H9 (cell line): ENCODE measurements at regions not wholly inside any gene's neighbourhood (a gene's known extent, or its start where the extent isn't known, plus 50 kb on each side); places are given as distances from the start of the nearest gene placed in this dataset.

Experiments
- DNase-seq: peaks from one replicate; pipeline ENCODE4 v3.0.0-alpha.2; 2017
- H2AFZ ChIP-seq: one replicate; pipeline ENCODE4 v1.6.1; 2013; ENCODE audit warnings: mild to moderate bottlenecking, low read length, control low read depth, moderate library complexity
- H2AK5ac ChIP-seq: 2 replicates; pipeline ENCODE4 v1.6.1; 2013; ENCODE audit warnings: low read length, control low read depth, mixed read lengths; ENCODE audit not compliant: insufficient read length
- H2BK120ac ChIP-seq: one replicate; pipeline ENCODE4 v1.6.1; 2013; ENCODE audit warnings: low read depth, mild to moderate bottlenecking, low read length, control low read depth, inconsistent platforms; ENCODE audit not compliant: poor library complexity, severe bottlenecking
- H2BK12ac ChIP-seq: 2 replicates; pipeline ENCODE4 v1.6.1; 2013; ENCODE audit warnings: low read length, control low read depth, mixed read lengths, low read depth; ENCODE audit not compliant: insufficient read length
- H2BK15ac ChIP-seq: 2 replicates; pipeline ENCODE4 v1.6.1; 2013; ENCODE audit warnings: low read depth, low read length, control low read depth
- H2BK20ac ChIP-seq: one replicate; pipeline ENCODE4 v1.6.1; 2013; ENCODE audit warnings: low read depth, mild to moderate bottlenecking, low read length, control low read depth, inconsistent platforms; ENCODE audit not compliant: poor library complexity, severe bottlenecking
- H2BK5ac ChIP-seq: 2 replicates; pipeline ENCODE4 v1.6.1; 2013; ENCODE audit warnings: low read length, control low read depth, mixed read lengths; ENCODE audit not compliant: insufficient read length
- H3K14ac ChIP-seq: 2 replicates; pipeline ENCODE4 v1.6.1; 2013; ENCODE audit warnings: low read length, control low read depth; ENCODE audit not compliant: insufficient read depth
- H3K18ac ChIP-seq: 2 replicates; pipeline ENCODE4 v1.6.1; 2013; ENCODE audit warnings: low read depth, mild to moderate bottlenecking, mixed read lengths, low read length, control low read depth; ENCODE audit not compliant: insufficient read length
- H3K23ac ChIP-seq: 2 replicates; pipeline ENCODE4 v1.6.1; 2013; ENCODE audit warnings: low read length, control low read depth, mixed read lengths, low read depth; ENCODE audit not compliant: insufficient read length
- H3K23me2 ChIP-seq: 2 replicates; pipeline ENCODE4 v1.6.1; 2013; ENCODE audit warnings: low read depth, mild to moderate bottlenecking, mixed read lengths, low read length, control low read depth; ENCODE audit not compliant: insufficient read length, poor library complexity, severe bottlenecking
- H3K27ac ChIP-seq: 2 replicates; pipeline ENCODE4 v1.5.1; 2013; ENCODE audit warnings: low read length, control low read depth, mixed read lengths, low read depth; ENCODE audit not compliant: insufficient read length
- H3K27me3 ChIP-seq: 2 replicates; pipeline ENCODE4 v1.6.1; 2013; ENCODE audit warnings: low read length, control low read depth, inconsistent platforms; ENCODE audit not compliant: insufficient read depth
- H3K4ac ChIP-seq: 2 replicates; pipeline ENCODE4 v1.6.1; 2013; ENCODE audit warnings: low read depth, mild to moderate bottlenecking, control low read depth, inconsistent platforms, low read length, moderate library complexity
- H3K4me1 ChIP-seq: 2 replicates; pipeline ENCODE4 v1.6.1; 2013; ENCODE audit warnings: low read length, control low read depth, inconsistent platforms; ENCODE audit not compliant: insufficient read depth
- H3K4me2 ChIP-seq: 2 replicates; pipeline ENCODE4 v1.6.1; 2013; ENCODE audit warnings: low read length, control low read depth, mixed read lengths; ENCODE audit not compliant: insufficient read length, insufficient read depth
- H3K56ac ChIP-seq: 2 replicates; pipeline ENCODE4 v1.6.1; 2013; ENCODE audit warnings: low read depth, mild to moderate bottlenecking, mixed read lengths, low read length, control low read depth; ENCODE audit not compliant: insufficient read length
- H3K79me1 ChIP-seq: 2 replicates; pipeline ENCODE4 v1.6.1; 2013; ENCODE audit warnings: low read depth, mild to moderate bottlenecking, moderate library complexity, low read length, control low read depth, inconsistent platforms; ENCODE audit not compliant: insufficient read depth, poor library complexity, severe bottlenecking
- H3K79me2 ChIP-seq: 2 replicates; pipeline ENCODE4 v1.6.1; 2013; ENCODE audit warnings: low read length, control low read depth, inconsistent platforms; ENCODE audit not compliant: insufficient read depth
- H3K9ac ChIP-seq: 2 replicates; pipeline ENCODE4 v1.6.1; 2013; ENCODE audit warnings: low read length, control low read depth, mixed read lengths; ENCODE audit not compliant: insufficient read length; ENCODE audit errors: extremely low read depth
- H3K9me3 ChIP-seq: one replicate; pipeline ENCODE4 v1.6.1; 2013; ENCODE audit warnings: low read depth, low read length, inconsistent platforms; ENCODE audit not compliant: control insufficient read depth
- H3T11ph ChIP-seq: one replicate; pipeline ENCODE4 v1.6.1; 2013; ENCODE audit warnings: mild to moderate bottlenecking, low read length, control low read depth, inconsistent platforms
- H4K20me1 ChIP-seq: one replicate; pipeline ENCODE4 v1.6.1; 2013; ENCODE audit not compliant: control insufficient read depth, insufficient read length, insufficient read depth
- H4K5ac ChIP-seq: 2 replicates; pipeline ENCODE4 v1.6.1; 2013; ENCODE audit warnings: low read depth, mild to moderate bottlenecking, mixed read lengths, low read length, control low read depth; ENCODE audit not compliant: insufficient read length
- H4K8ac ChIP-seq: replicated peaks from 2 replicates; pipeline ENCODE4 v1.6.1; 2013; ENCODE audit warnings: low read length, control low read depth, mixed read lengths, low read depth; ENCODE audit not compliant: insufficient read length
- H4K91ac ChIP-seq: 2 replicates; pipeline ENCODE4 v1.6.1; 2013; ENCODE audit warnings: low read depth, mild to moderate bottlenecking, moderate library complexity, mixed read lengths, low read length, control low read depth; ENCODE audit not compliant: insufficient read length
- H3K27ac Mint-ChIP-seq, 3 experiments: 2 replicates in 2 of 3; 3 replicates in 1 of 3; pipeline ENCODE4 v1.8.0; 2020 to 2021; ENCODE audit warnings: mixed read lengths in 3 of 3, mild to moderate bottlenecking in 1 of 3, moderate library complexity in 1 of 3
- H3K27me3 Mint-ChIP-seq: 2 replicates; pipeline ENCODE4 v1.8.0; 2021; ENCODE audit warnings: low read depth, mild to moderate bottlenecking, moderate library complexity, mixed read lengths
- H3K36me3 Mint-ChIP-seq, 3 experiments: 2 replicates in 2 of 3; 3 replicates in 1 of 3; pipeline ENCODE4 v1.8.0; 2020 to 2021; ENCODE audit warnings: low read depth in 3 of 3, mixed read lengths in 3 of 3; ENCODE audit not compliant: insufficient read depth in 1 of 3
- H3K4me1 Mint-ChIP-seq, 2 experiments: 2 replicates each; pipeline ENCODE4 v1.8.0; 2020; ENCODE audit warnings: mixed read lengths in 2 of 2
- H3K4me3 Mint-ChIP-seq, 2 experiments: 2 replicates in 1 of 2; 3 replicates in 1 of 2; pipeline ENCODE4 v1.8.0; 2020 to 2021; ENCODE audit warnings: mild to moderate bottlenecking in 2 of 2, mixed read lengths in 2 of 2, moderate library complexity in 1 of 2
- H3K9me3 Mint-ChIP-seq, 2 experiments: 2 replicates in 1 of 2; 3 replicates in 1 of 2; pipeline ENCODE4 v1.8.0; 2020; ENCODE audit warnings: mild to moderate bottlenecking in 2 of 2, mixed read lengths in 2 of 2, moderate library complexity in 1 of 2
- CTCF ChIP-seq: fragments of 200-600 bp; sonication (generic); conservative IDR thresholded peaks from 3 replicates; pipeline ENCODE4 v1.8.0; 2021; ENCODE audit warnings: antibody characterized with exemption, mild to moderate bottlenecking
- WGBS: extraction: QIAGEN DNeasy Blood & Tissue Kit; methylation state at CpG from one replicate; pipeline ENCODE4 v1.1.7; 2013; ENCODE audit warnings: missing lambda C conversion rate, low lambda C conversion rate, mixed read lengths; ENCODE audit not compliant: insufficient read length; ENCODE audit errors: extremely low coverage; 5-methylcytosine and 5-hydroxymethylcytosine counted together

GRCh38 chr3:180528843-180529242 is 73.1 kb upstream of the TTC14 start:
- Mint-ChIP-seq H3K36me3 (no peaks in the 10 kb centered on the region; a peak in 1 of 7 replicates), H3K4me1 (no peaks in the 10 kb centered on the region), H3K27me3 (no peaks in the 10 kb centered on the region; the same call in 1 of the 2 replicates), H3K4me3 (no peak overlapping the region), H3K27ac (no peak overlapping the region), H3K9me3 (no peaks in the 10 kb centered on the region)
- no CpG with 5 or more reads among the region's 1 CpG for WGBS
- no peak overlapping the region for H2AFZ ChIP-seq
- no peak overlapping the region for H2AK5ac ChIP-seq
- H3K9ac ChIP-seq: no peak overlapping the region
- DNase-seq: no peak
- H4K20me1 ChIP-seq: no peaks in the 10 kb centered on the region
- no peak overlapping the region for H2BK5ac ChIP-seq
- H3K23me2 ChIP-seq: no peaks in the 10 kb centered on the region
- no peak overlapping the region for H4K8ac ChIP-seq
- H3K4me2 ChIP-seq: no peak overlapping the region
- no peak overlapping the region for H3K4ac ChIP-seq
- H3K79me2 ChIP-seq: no peaks in the 10 kb centered on the region
- TF ChIP-seq CTCF: no peak
- no peak overlapping the region for H3K27ac ChIP-seq
- no peak overlapping the region for H2BK12ac ChIP-seq
- H3K27me3 ChIP-seq: no peaks in the 10 kb centered on the region
- no peak overlapping the region for H2BK20ac ChIP-seq
- H3K18ac ChIP-seq: no peak overlapping the region
- H4K91ac ChIP-seq: no peak overlapping the region
- no peak overlapping the region for H4K5ac ChIP-seq
- no peaks in the 10 kb centered on the region for H3K4me1 ChIP-seq
- H2BK120ac ChIP-seq: no peak overlapping the region
- H3K79me1 ChIP-seq: no peaks in the 10 kb centered on the region
- H3K23ac ChIP-seq: no peak overlapping the region
- H3K56ac ChIP-seq: no peak overlapping the region
- no peak overlapping the region for H2BK15ac ChIP-seq
- no peak overlapping the region for H3K14ac ChIP-seq
- H3T11ph ChIP-seq: no peak overlapping the region
- H3K9me3 ChIP-seq: no peaks in the 10 kb centered on the region
